Right lobe of liver (tissue), 4 donors: ENCODE measurements at regions not wholly inside any gene's neighbourhood (a gene's known extent, or its start where the extent isn't known, plus 50 kb on each side); places are given as distances from the start of the nearest gene placed in this dataset.

Experiments
- CTCF ChIP-seq, 4 donors: fragments of 200-600 bp in 3 of 4; fragments of 450-650 bp in 1 of 4; IDR thresholded peaks; one replicate each; pipeline versions ENCODE4 v1.5.1 to v1.8.0; 2016 to 2022; ENCODE audit warnings: antibody characterized with exemption in 4 of 4, mild to moderate bottlenecking in 2 of 4
- POLR2A ChIP-seq: fragments of 450-650 bp; IDR thresholded peaks from one replicate; pipeline ENCODE4 v1.6.1; 2017; ENCODE audit warnings: antibody characterized with exemption, mild to moderate bottlenecking
- donor health status: DM: no; HTN: no; CAD: no.
- donor health status: DM: no; HTN: no; CAD: no.
- donor health status: DM: no; HTN: yes; CAD: no.

DNA sequence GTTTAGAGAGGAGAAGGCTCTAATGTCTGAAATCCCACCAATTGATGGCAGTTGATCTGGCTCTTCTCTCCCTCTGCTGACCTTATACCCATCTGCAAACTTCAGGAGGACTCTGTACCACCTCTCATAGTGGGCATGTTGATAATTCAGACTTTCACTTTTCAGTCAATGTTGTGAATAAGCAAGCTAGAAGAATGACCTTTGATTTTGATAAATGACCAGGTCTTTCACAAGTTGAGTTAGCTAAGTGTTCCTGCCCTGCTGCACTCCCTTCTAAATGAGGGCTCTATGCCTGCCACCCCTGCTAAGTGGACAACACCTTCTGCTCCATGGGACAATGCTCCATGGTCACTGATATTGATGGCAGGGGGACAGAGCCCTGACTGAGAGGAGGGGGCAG, 74.7 kb downstream of the SPRY4 start:
- TF ChIP-seq CTCF (IDR thresholded peaks at IDR 0.05) (no peak), POLR2A (no peak)
